Liver (tissue), 8 donors: ENCODE measurements at regions not wholly inside any gene's neighbourhood (a gene's known extent, or its start where the extent isn't known, plus 50 kb on each side); places are given as distances from the start of the nearest gene placed in this dataset.

Source experiments
- DNase-seq: peaks from one replicate; pipeline ENCODE4 v3.0.0-alpha.2; 2017; ENCODE audit warnings: low spot score
- H3K27ac ChIP-seq, 2 donors: one replicate each; pipeline ENCODE4 v1.7.0; 2013; ENCODE audit warnings: inconsistent platforms in 2 of 2, low read length in 2 of 2, control low read depth in 1 of 2, low read depth in 1 of 2, mild to moderate bottlenecking in 1 of 2
- H3K27me3 ChIP-seq, 4 donors: one replicate each; pipeline versions ENCODE4 v1.6.1 to v1.7.0; 2013; ENCODE audit warnings: low read length in 3 of 4, inconsistent platforms in 1 of 4, mild to moderate bottlenecking in 1 of 4, moderate library complexity in 1 of 4; ENCODE audit not compliant: control insufficient read depth in 4 of 4, insufficient read depth in 4 of 4
- H3K36me3 ChIP-seq, 4 donors: one replicate each; pipeline versions ENCODE4 v1.6.1 to v1.7.0; 2013; ENCODE audit warnings: low read length in 3 of 4, mild to moderate bottlenecking in 3 of 4, low read depth in 1 of 4, moderate library complexity in 1 of 4; ENCODE audit not compliant: control insufficient read depth in 4 of 4, insufficient read depth in 3 of 4
- H3K4me1 ChIP-seq, 4 donors: one replicate each; pipeline versions ENCODE4 v1.6.1 to v1.7.0; 2013; ENCODE audit warnings: low read length in 3 of 4, mild to moderate bottlenecking in 3 of 4, moderate library complexity in 1 of 4; ENCODE audit not compliant: control insufficient read depth in 4 of 4, insufficient read depth in 4 of 4
- H3K4me3 ChIP-seq, 3 donors: one replicate each; pipeline versions ENCODE4 v1.6.1 to v1.7.0; 2013; ENCODE audit warnings: low read length in 3 of 3, control low read depth in 1 of 3, low read depth in 1 of 3, mild to moderate bottlenecking in 1 of 3
- H3K9ac ChIP-seq, 2 donors: one replicate each; pipeline ENCODE4 v1.7.0; 2013; ENCODE audit warnings: low read length in 2 of 2, mild to moderate bottlenecking in 2 of 2, moderate library complexity in 2 of 2, control low read depth in 1 of 2, low read depth in 1 of 2
- H3K9me3 ChIP-seq, 4 donors: one replicate each; pipeline versions ENCODE4 v1.6.1 to v1.7.0; 2013; ENCODE audit warnings: low read length in 3 of 4; ENCODE audit not compliant: control insufficient read depth in 4 of 4
- ATF3 ChIP-seq: IDR thresholded peaks from 2 replicates; pipeline ENCODE4 v1.6.1; 2016; ENCODE audit warnings: antibody characterized with exemption
- EGR1 ChIP-seq, 2 donors: IDR thresholded peaks; 2 replicates each; pipeline ENCODE4 v1.6.1; 2016 to 2018; ENCODE audit warnings: antibody characterized with exemption in 2 of 2, low read depth in 2 of 2
- FOXA1 ChIP-seq: IDR thresholded peaks from 2 replicates; pipeline ENCODE4 v1.6.1; 2016; ENCODE audit warnings: antibody characterized with exemption
- FOXA2 ChIP-seq: IDR thresholded peaks from 2 replicates; pipeline ENCODE4 v1.6.1; 2016; ENCODE audit warnings: antibody characterized with exemption
- GABPA ChIP-seq, 2 donors: IDR thresholded peaks in 1 of 2; conservative IDR thresholded peaks in 1 of 2; 2 replicates each; pipeline ENCODE4 v1.6.1; 2016; ENCODE audit warnings: antibody characterized with exemption in 2 of 2, mild to moderate bottlenecking in 1 of 2, moderate library complexity in 1 of 2
- HNF4A ChIP-seq, 2 donors: conservative IDR thresholded peaks; 2 replicates each; pipeline ENCODE4 v1.6.1; 2016; ENCODE audit warnings: antibody characterized with exemption in 2 of 2, mild to moderate bottlenecking in 2 of 2
- HNF4G ChIP-seq: IDR thresholded peaks from 2 replicates; pipeline ENCODE4 v1.6.1; 2016; ENCODE audit warnings: antibody characterized with exemption
- JUND ChIP-seq, 2 donors: IDR thresholded peaks; 2 replicates each; pipeline ENCODE4 v1.6.1; 2016; ENCODE audit warnings: antibody characterized with exemption in 2 of 2
- NR2F2 ChIP-seq: IDR thresholded peaks from 2 replicates; pipeline ENCODE4 v1.6.1; 2016; ENCODE audit warnings: antibody characterized with exemption
- RAD21 ChIP-seq, 2 donors: IDR thresholded peaks; 2 replicates each; pipeline ENCODE4 v1.6.1; 2016; ENCODE audit warnings: antibody characterized with exemption in 2 of 2, mild to moderate bottlenecking in 2 of 2
- REST ChIP-seq: IDR thresholded peaks from 2 replicates; pipeline ENCODE4 v1.6.1; 2016; ENCODE audit warnings: antibody characterized with exemption, mild to moderate bottlenecking
- RXRA ChIP-seq, 2 donors: IDR thresholded peaks; 2 replicates each; pipeline ENCODE4 v1.6.1; 2017 to 2018; ENCODE audit warnings: antibody characterized with exemption in 2 of 2, mild to moderate bottlenecking in 1 of 2
- SP1 ChIP-seq: IDR thresholded peaks from 2 replicates; pipeline ENCODE4 v1.6.1; 2018; ENCODE audit warnings: antibody characterized with exemption, mild to moderate bottlenecking
- TAF1 ChIP-seq: conservative IDR thresholded peaks from 2 replicates; pipeline ENCODE4 v1.6.1; 2016; ENCODE audit warnings: antibody characterized with exemption, mild to moderate bottlenecking
- YY1 ChIP-seq: IDR thresholded peaks from 2 replicates; pipeline ENCODE4 v1.6.1; 2016; ENCODE audit warnings: antibody characterized with exemption, mild to moderate bottlenecking
- ZBTB33 ChIP-seq: IDR thresholded peaks from 2 replicates; pipeline ENCODE4 v1.6.1; 2016; ENCODE audit warnings: antibody characterized with exemption
- WGBS: extraction: QIAGEN DNeasy Blood & Tissue Kit; methylation state at CpG from one replicate; pipeline ENCODE4 v1.1.7; 2013; 5-methylcytosine and 5-hydroxymethylcytosine counted together
- TF ChIP-seq, protein P1 (sequence below): IDR thresholded peaks from 2 replicates; pipeline ENCODE4 v1.6.1; 2016; ENCODE audit warnings: antibody characterized with exemption
- TF ChIP-seq, protein P2 (sequence below): fragments of 150-350 bp; IDR thresholded peaks from 2 replicates; pipeline ENCODE4 v1.5.1; 2017; ENCODE audit warnings: improper control_type of control experiment, low read depth, low read length; ENCODE audit not compliant: missing input control
- donor health status: healthy.
- donor health status: healthy.
- donor health status: healthy.
- donor health status: healthy.
- donor health status: healthy.

DNA sequence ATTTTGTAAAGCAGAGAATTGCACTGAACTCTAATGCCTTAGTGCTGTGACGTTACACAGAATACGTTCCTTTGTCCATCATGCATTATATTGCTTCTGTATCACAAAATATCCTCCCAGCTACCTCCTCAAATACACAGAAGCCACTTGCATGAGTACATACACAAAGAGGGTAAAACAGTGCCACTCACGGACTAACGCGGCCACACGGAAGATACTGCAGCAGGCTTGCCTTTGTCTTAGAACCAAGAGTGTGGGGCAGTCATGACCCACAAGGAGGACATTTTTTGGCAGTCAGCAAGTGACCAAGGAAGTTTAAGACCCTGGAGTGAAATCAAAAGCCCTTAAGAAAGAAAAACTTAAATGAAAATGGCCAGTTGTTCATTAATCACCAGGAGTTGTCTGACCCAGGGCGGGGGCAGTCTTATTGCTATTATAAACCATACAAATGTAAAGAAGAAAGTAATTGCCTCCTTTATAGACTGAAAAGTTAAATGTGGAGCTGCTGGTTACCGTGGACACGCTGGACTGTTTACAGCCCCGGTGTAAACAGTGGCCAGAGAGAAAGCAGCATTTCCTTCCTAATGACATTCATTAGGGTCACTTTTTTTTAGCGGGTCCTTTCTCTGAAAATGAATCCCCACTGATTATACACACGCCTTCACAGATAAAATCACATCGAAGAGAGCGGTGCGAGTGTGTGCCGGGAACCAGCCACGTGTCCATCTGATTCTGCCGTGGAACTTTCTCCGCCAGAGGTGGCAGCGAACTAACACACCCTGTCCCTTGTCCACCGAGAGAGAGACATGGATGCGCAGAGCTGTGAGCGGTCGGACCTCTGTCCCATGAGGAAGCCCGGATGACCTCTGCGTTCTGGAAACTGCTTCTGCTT, 66.8 kb downstream of the SOX1 start:
- no peak for DNase-seq
- peaks cover 0 to 4% (median 0%) of the 10 kb centered on the region in 4 donors for H3K27me3 ChIP-seq
- H3K9ac ChIP-seq, result no peak overlapping the region

More for the DNA sequence above, 66.8 kb downstream of the SOX1 start:
- WGBS, result 71% methylated on average over 26 of the region's 26 CpGs
- Histone ChIP-seq H3K9me3 (no peaks in the 10 kb centered on the region), H3K4me3 (no peak overlapping the region), H3K27ac (no peak overlapping the region), H3K4me1 (no peaks in the 10 kb centered on the region), H3K36me3 (no peaks in the 10 kb centered on the region)
- TF ChIP-seq YY1 (no peak), GABPA (IDR thresholded peaks at IDR 0.05 in 1 of 2, conservative IDR thresholded peaks at IDR 0.05 in 1 of 2) (no peak), FOXA1 (no peak), ATF3 (no peak), RXRA (IDR thresholded peaks at IDR 0.05) (no peak), SP1 (no peak), REST (no peak), HNF4A (conservative IDR thresholded peaks at IDR 0.05) (no peak), FOXA2 (no peak), EGR1 (IDR thresholded peaks at IDR 0.05; ENCODE audit: low read depth in 2 of 2) (no peak), JUND (IDR thresholded peaks at IDR 0.05) (no peak), NR2F2 (no peak), RAD21 (IDR thresholded peaks at IDR 0.05) (no peak), TAF1 (no peak), HNF4G (no peak), ZBTB33 (no peak)
- TF ChIP-seq, protein P1, sequence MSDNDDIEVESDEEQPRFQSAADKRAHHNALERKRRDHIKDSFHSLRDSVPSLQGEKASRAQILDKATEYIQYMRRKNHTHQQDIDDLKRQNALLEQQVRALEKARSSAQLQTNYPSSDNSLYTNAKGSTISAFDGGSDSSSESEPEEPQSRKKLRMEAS, result no peak
- TF ChIP-seq, protein P2, sequence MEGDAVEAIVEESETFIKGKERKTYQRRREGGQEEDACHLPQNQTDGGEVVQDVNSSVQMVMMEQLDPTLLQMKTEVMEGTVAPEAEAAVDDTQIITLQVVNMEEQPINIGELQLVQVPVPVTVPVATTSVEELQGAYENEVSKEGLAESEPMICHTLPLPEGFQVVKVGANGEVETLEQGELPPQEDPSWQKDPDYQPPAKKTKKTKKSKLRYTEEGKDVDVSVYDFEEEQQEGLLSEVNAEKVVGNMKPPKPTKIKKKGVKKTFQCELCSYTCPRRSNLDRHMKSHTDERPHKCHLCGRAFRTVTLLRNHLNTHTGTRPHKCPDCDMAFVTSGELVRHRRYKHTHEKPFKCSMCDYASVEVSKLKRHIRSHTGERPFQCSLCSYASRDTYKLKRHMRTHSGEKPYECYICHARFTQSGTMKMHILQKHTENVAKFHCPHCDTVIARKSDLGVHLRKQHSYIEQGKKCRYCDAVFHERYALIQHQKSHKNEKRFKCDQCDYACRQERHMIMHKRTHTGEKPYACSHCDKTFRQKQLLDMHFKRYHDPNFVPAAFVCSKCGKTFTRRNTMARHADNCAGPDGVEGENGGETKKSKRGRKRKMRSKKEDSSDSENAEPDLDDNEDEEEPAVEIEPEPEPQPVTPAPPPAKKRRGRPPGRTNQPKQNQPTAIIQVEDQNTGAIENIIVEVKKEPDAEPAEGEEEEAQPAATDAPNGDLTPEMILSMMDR, result no peak
